ENCODE measurements at regions not wholly inside any gene's neighbourhood (a gene's known extent, or its start where the extent isn't known, plus 50 kb on each side); places are given as distances from the start of the nearest gene placed in this dataset.

- DNase-seq = no peak
Measured at GRCh38 chr15:77769700-77770099, 137.0 kb upstream of the LINGO1 start.

- DNase-seq = no peak
Measured at GRCh38 chr15:77768521-77769078, 135.9 kb upstream of the LINGO1 start.

GRCh38 chr15:77768107-77768506 is 135.4 kb upstream of the LINGO1 start:
- DNase-seq = no peak

- DNase-seq = no peak
Measured at GRCh38 chr15:77764095-77764494, 131.4 kb upstream of the LINGO1 start.

- no peak for DNase-seq
Measured at GRCh38 chr15:77762747-77763355, 130.1 kb upstream of the LINGO1 start.

- DNase-seq = peak in 37 of 56 donors; percentile 3 to 79 (median 40)
Measured at GRCh38 chr15:77759896-77760592, 127.3 kb upstream of the LINGO1 start.

- DNase-seq = no peak
Measured at GRCh38 chr15:77753939-77754338, 121.2 kb upstream of the LINGO1 start.

GRCh38 chr15:77753281-77753873 is 120.7 kb upstream of the LINGO1 start:
- peak in 5 of 56 donors; percentile 3 to 35 (median 12) for DNase-seq

GRCh38 chr15:77749998-77750540 is 117.4 kb upstream of the LINGO1 start:
- peak in 7 of 56 donors; percentile 9 to 38 (median 10) for DNase-seq

GRCh38 chr15:77749236-77749997 is 116.7 kb upstream of the LINGO1 start:
- DNase-seq = no peak

- DNase-seq = no peak
Measured at GRCh38 chr15:77748078-77749064, 115.7 kb upstream of the LINGO1 start.

GRCh38 chr15:77747175-77748077 is 114.7 kb upstream of the LINGO1 start:
- DNase-seq = peak in 2 of 56 donors; percentile 46 to 69

GRCh38 chr15:77746254-77747174 is 113.8 kb upstream of the LINGO1 start:
- no peak for DNase-seq

- no peak for DNase-seq
Measured at GRCh38 chr15:77744398-77744797, 111.7 kb upstream of the LINGO1 start.

GRCh38 chr15:77742570-77742969 is 109.9 kb upstream of the LINGO1 start:
- DNase-seq = no peak

GRCh38 chr15:77742127-77742526 is 109.4 kb upstream of the LINGO1 start:
- DNase-seq = no peak

- DNase-seq = no peak
Measured at GRCh38 chr15:77741106-77741505, 108.4 kb upstream of the LINGO1 start.

All from nucleus accumbens (tissue), 56 donors.